ENCODE measurements at regions not wholly inside any gene's neighbourhood (a gene's known extent, or its start where the extent isn't known, plus 50 kb on each side); places are given as distances from the start of the nearest gene placed in this dataset.

DNA sequence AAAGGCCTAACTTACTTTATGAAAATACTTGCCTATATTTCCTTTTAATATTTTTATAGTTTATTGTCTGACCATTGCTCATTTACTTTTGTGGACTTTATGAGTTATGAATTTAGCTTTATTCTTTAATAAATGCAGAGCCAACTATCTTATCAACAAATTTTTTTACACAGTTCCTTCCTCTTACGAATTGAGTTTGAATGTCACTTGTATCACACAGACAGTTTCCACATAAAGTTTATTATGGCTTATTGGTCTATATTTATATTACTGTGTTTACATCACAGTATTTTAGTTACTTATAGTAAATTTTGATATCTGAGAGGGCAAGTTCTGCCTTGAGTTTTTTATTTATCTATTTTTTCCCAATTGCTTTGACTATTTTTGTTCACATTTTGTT lies 450.6 kb downstream of the C4orf33 start:
- Histone ChIP-seq H3K79me2 (replicated peaks; ENCODE audit: insufficient read depth, low read length) (no peaks in the 10 kb centered on the region), H3K9me2 (ENCODE audit: insufficient read depth, low read length) (no peaks in the 10 kb centered on the region), H3K36me3 (ENCODE audit: insufficient read depth, low read length) (no peaks in the 10 kb centered on the region), H2AFZ (ENCODE audit: low read depth, low read length) (no peak overlapping the region), H3K9ac (ENCODE audit: low read length) (no peak overlapping the region), H3K27me3 (ENCODE audit: insufficient read depth, low read depth, low read length) (no peaks in the 10 kb centered on the region), H3K4me2 (ENCODE audit: low read length) (no peak overlapping the region), H4K20me1 (ENCODE audit: insufficient read depth) (no peaks in the 10 kb centered on the region), H3F3A (ENCODE audit: insufficient read depth, low read length, poor library complexity, severe bottlenecking) (no peaks in the 10 kb centered on the region), H3K4me3 (ENCODE audit: low read length) (no peak overlapping the region), H3K9me3 (ENCODE audit: low read length) (no peaks in the 10 kb centered on the region), H3K27ac (ENCODE audit: low read length) (no peak overlapping the region)
- TF ChIP-seq TAF1 (IDR thresholded peaks at IDR 0.05; ENCODE audit: low read depth) (no peak), CTCF (IDR thresholded peaks at IDR 0.05; ENCODE audit: poor library complexity, severe bottlenecking) (no peak), EP300 (conservative IDR thresholded peaks at IDR 0.05; ENCODE audit: poor library complexity, severe bottlenecking) (no peak), POLR2AphosphoS5 (IDR thresholded peaks at IDR 0.05) (no peak), MXI1 (conservative IDR thresholded peaks at IDR 0.05; ENCODE audit: poor library complexity, severe bottlenecking) (no peak), REST (IDR thresholded peaks at IDR 0.05; ENCODE audit: borderline replicate concordance) (no peak), RAD21 (conservative IDR thresholded peaks at IDR 0.05) (no peak), SMC3 (conservative IDR thresholded peaks at IDR 0.05; ENCODE audit: poor library complexity) (no peak), EZH2 (IDR thresholded peaks at IDR 0.05; ENCODE audit: borderline replicate concordance, insufficient read depth, low read length, poor library complexity, severe bottlenecking) (no peak)

GRCh38 chr4:129550281-129550785 lies 454.4 kb downstream of the C4orf33 start:
- Histone ChIP-seq H3K36me3 (ENCODE audit: insufficient read depth, low read length) (no peaks in the 10 kb centered on the region), H3K9me2 (ENCODE audit: insufficient read depth, low read length) (no peaks in the 10 kb centered on the region), H3K27ac (ENCODE audit: low read length) (no peak overlapping the region), H3K9me3 (ENCODE audit: low read length) (no peaks in the 10 kb centered on the region), H3K27me3 (ENCODE audit: insufficient read depth, low read depth, low read length) (no peaks in the 10 kb centered on the region), H4K20me1 (ENCODE audit: insufficient read depth) (no peaks in the 10 kb centered on the region), H3K4me3 (ENCODE audit: low read length) (no peak overlapping the region), H3K9ac (ENCODE audit: low read length) (no peak overlapping the region), H2AFZ (ENCODE audit: low read depth, low read length) (no peak overlapping the region), H3F3A (ENCODE audit: insufficient read depth, low read length, poor library complexity, severe bottlenecking) (no peaks in the 10 kb centered on the region), H3K4me2 (ENCODE audit: low read length) (no peak overlapping the region), H3K79me2 (replicated peaks; ENCODE audit: insufficient read depth, low read length) (no peaks in the 10 kb centered on the region)
- TF ChIP-seq POLR2AphosphoS5 (IDR thresholded peaks at IDR 0.05) (peak; percentile 54), MXI1 (conservative IDR thresholded peaks at IDR 0.05; ENCODE audit: poor library complexity, severe bottlenecking) (no peak), EP300 (conservative IDR thresholded peaks at IDR 0.05; ENCODE audit: poor library complexity, severe bottlenecking) (peak; percentile 41)

Data from neural cell (in vitro differentiated cells).